H1 (cell line): ENCODE measurements at regions not wholly inside any gene's neighbourhood (a gene's known extent, or its start where the extent isn't known, plus 50 kb on each side); places are given as distances from the start of the nearest gene placed in this dataset.

Experiments
- CTCF ChIA-PET: fragments of 300-600 bp; sonication (Branson Sonifier 250); formaldehyde crosslinking; loops from one replicate; lab custom pipeline; 2021; ENCODE audit not compliant: partially characterized antibody; lab: Charles Lee
- POLR2A ChIA-PET: fragments of 300-600 bp; sonication (Branson Sonifier 250); formaldehyde crosslinking; loops from one replicate; lab custom pipeline; 2021; ENCODE audit warnings: inconsistent platforms; ENCODE audit not compliant: partially characterized antibody; lab: Charles Lee
- DNase-seq, 2 experiments: peaks; one replicate each; pipeline versions ENCODE4 v3.0.0 to v3.0.0-alpha.2; 2010 to 2022; ENCODE audit warnings: low spot score in 2 of 2, low read depth in 1 of 2, mixed read lengths in 1 of 2
- FAIRE-seq: peaks from 2 replicates; lab custom pipeline; 2011; peaks lifted over from hg19 to GRCh38; lab: Jason Lieb, UNC
- H2AFZ ChIP-seq: 2 replicates; pipeline ENCODE4 v1.8.1; 2012; ENCODE audit warnings: low read length, inconsistent platforms
- H2AK5ac ChIP-seq: 2 replicates; pipeline ENCODE4 v1.6.1; 2013; ENCODE audit warnings: low read depth, low read length
- H2BK120ac ChIP-seq: replicated peaks from 2 replicates; pipeline ENCODE3; 2013; ENCODE audit warnings: low read depth, low read length, inconsistent platforms
- H2BK12ac ChIP-seq: 2 replicates; pipeline ENCODE4 v1.6.1; 2013; ENCODE audit warnings: low read depth, low read length
- H2BK15ac ChIP-seq: 2 replicates; pipeline ENCODE4 v1.6.1; 2013; ENCODE audit warnings: low read length
- H2BK20ac ChIP-seq: 2 replicates; pipeline ENCODE4 v1.6.1; 2013; ENCODE audit warnings: low read length
- H2BK5ac ChIP-seq: 2 replicates; pipeline ENCODE4 v1.6.1; 2013; ENCODE audit warnings: low read depth, low read length
- H3K14ac ChIP-seq: 2 replicates; pipeline ENCODE4 v1.6.1; 2013; ENCODE audit warnings: inconsistent platforms; ENCODE audit not compliant: insufficient read length
- H3K18ac ChIP-seq: 2 replicates; pipeline ENCODE4 v1.6.1; 2013; ENCODE audit warnings: low read length; ENCODE audit errors: extremely low read depth
- H3K23ac ChIP-seq: 2 replicates; pipeline ENCODE4 v1.6.1; 2013; ENCODE audit warnings: inconsistent platforms; ENCODE audit not compliant: insufficient read length
- H3K23me2 ChIP-seq: 2 replicates; pipeline ENCODE4 v1.6.1; 2013; ENCODE audit warnings: low read depth, low read length
- H3K27ac ChIP-seq: 2 replicates; pipeline ENCODE4 v1.6.1; 2011; ENCODE audit warnings: low read depth, low read length, inconsistent platforms
- H3K27me3 ChIP-seq, 4 experiments: replicated peaks in 1 of 4; 1 replicate in 1 of 4; 2 replicates in 3 of 4; pipeline versions ENCODE4 v1.6.1 to v1.8.1; 2011 to 2013; ENCODE audit warnings: low read length in 3 of 4, mild to moderate bottlenecking in 3 of 4, inconsistent platforms in 2 of 4, mixed read lengths in 2 of 4, moderate library complexity in 1 of 4; ENCODE audit not compliant: control insufficient read depth in 3 of 4, insufficient read depth in 3 of 4; ENCODE audit errors: extremely low read depth in 1 of 4
- H3K36me3 ChIP-seq, 4 experiments: 2 replicates each; pipeline versions ENCODE4 v1.6.1 to v1.8.1; 2011 to 2013; ENCODE audit warnings: mild to moderate bottlenecking in 4 of 4, low read length in 3 of 4, moderate library complexity in 2 of 4, control low read depth in 1 of 4, inconsistent platforms in 1 of 4; ENCODE audit not compliant: insufficient read depth in 4 of 4, control insufficient read depth in 2 of 4
- H3K4ac ChIP-seq: replicated peaks from 2 replicates; pipeline ENCODE3; 2013; ENCODE audit warnings: low read length, low read depth, mixed read lengths, inconsistent platforms; ENCODE audit not compliant: insufficient read length
- H3K4me1 ChIP-seq, 4 experiments: replicated peaks in 1 of 4; 1 replicate in 1 of 4; 2 replicates in 3 of 4; pipeline versions ENCODE4 v1.6.1 to v1.8.1; 2011 to 2013; ENCODE audit warnings: low read length in 3 of 4, inconsistent platforms in 2 of 4, mixed read lengths in 1 of 4; ENCODE audit not compliant: insufficient read depth in 4 of 4, control insufficient read depth in 3 of 4
- H3K4me2 ChIP-seq, 2 experiments: 2 replicates each; pipeline versions ENCODE4 v1.6.1 to v1.8.1; 2011 to 2013; ENCODE audit warnings: low read depth in 2 of 2, low read length in 2 of 2, control low read depth in 1 of 2, inconsistent platforms in 1 of 2, mild to moderate bottlenecking in 1 of 2; ENCODE audit not compliant: insufficient read depth in 1 of 2
- H3K4me3 ChIP-seq, 4 experiments: fragments of 200-600, 300-600 bp in 1 of 4; sonication (generic), shearing (Covaris generic), sonication (Bioruptor Twin) in 1 of 4; 2 replicates each; pipeline versions ENCODE4 v1.5.1 to v1.8.1; 2011 to 2016; ENCODE audit warnings: low read length in 4 of 4, low read depth in 3 of 4, control low read depth in 2 of 4, inconsistent platforms in 2 of 4, mild to moderate bottlenecking in 2 of 4, mixed read lengths in 1 of 4, moderate library complexity in 1 of 4; ENCODE audit not compliant: insufficient read depth in 2 of 4; ENCODE audit errors: extremely low read depth in 1 of 4
- H3K56ac ChIP-seq: replicated peaks from 2 replicates; pipeline ENCODE3; 2013; ENCODE audit warnings: low read depth, mild to moderate bottlenecking, mixed read lengths, low read length, inconsistent platforms; ENCODE audit not compliant: insufficient read length
- H3K79me1 ChIP-seq: 2 replicates; pipeline ENCODE4 v1.6.1; 2013; ENCODE audit warnings: low read depth, low read length, control low read depth
- H3K79me2 ChIP-seq, 2 experiments: 2 replicates each; pipeline versions ENCODE4 v1.6.1 to v1.8.1; 2012 to 2013; ENCODE audit warnings: low read length in 2 of 2, mild to moderate bottlenecking in 2 of 2, inconsistent platforms in 1 of 2; ENCODE audit not compliant: insufficient read depth in 2 of 2, control insufficient read depth in 1 of 2
- H3K9ac ChIP-seq, 4 experiments: replicated peaks in 1 of 4; 1 replicate in 1 of 4; 2 replicates in 3 of 4; pipeline versions ENCODE4 v1.6.1 to v1.8.1; 2011 to 2013; ENCODE audit warnings: low read depth in 3 of 4, low read length in 3 of 4, control low read depth in 2 of 4, mild to moderate bottlenecking in 2 of 4, moderate library complexity in 2 of 4, inconsistent platforms in 1 of 4; ENCODE audit errors: extremely low read depth in 1 of 4
- H3K9me3 ChIP-seq, 2 experiments: 2 replicates each; pipeline versions ENCODE4 v1.6.1 to v1.8.1; 2012 to 2013; ENCODE audit warnings: mild to moderate bottlenecking in 2 of 2, moderate library complexity in 2 of 2, control low read depth in 1 of 2, inconsistent platforms in 1 of 2, low read depth in 1 of 2, low read length in 1 of 2, mixed read lengths in 1 of 2; ENCODE audit not compliant: insufficient read depth in 2 of 2
- H4K20me1 ChIP-seq, 2 experiments: replicated peaks in 1 of 2; 2 replicates each; pipeline versions ENCODE3 to v1.8.1; 2011 to 2013; ENCODE audit warnings: inconsistent platforms in 2 of 2, low read length in 2 of 2, mild to moderate bottlenecking in 1 of 2; ENCODE audit not compliant: insufficient read depth in 2 of 2, control insufficient read depth in 1 of 2
- H4K5ac ChIP-seq: 2 replicates; pipeline ENCODE4 v1.6.1; 2013; ENCODE audit warnings: low read length, low read depth, mixed read lengths, inconsistent platforms; ENCODE audit not compliant: insufficient read length
- H4K8ac ChIP-seq: 2 replicates; pipeline ENCODE4 v1.8.0; 2013; ENCODE audit warnings: mild to moderate bottlenecking, moderate library complexity, low read length, inconsistent platforms; ENCODE audit not compliant: insufficient read depth; ENCODE audit errors: extremely low read depth
- H4K91ac ChIP-seq: replicated peaks from 2 replicates; pipeline ENCODE3; 2013; ENCODE audit warnings: low read length, mixed read lengths, inconsistent platforms; ENCODE audit not compliant: insufficient read length
- SIX5 ChIP-seq: IDR thresholded peaks from 2 replicates; pipeline ENCODE4 v1.6.1; 2011; ENCODE audit warnings: mild to moderate bottlenecking, low read depth, low read length
- WGBS, 2 experiments: shearing (Covaris generic) in 1 of 2; methylation state at CpG; one replicate each; pipeline versions ENCODE4 v1.1.6 to v1.1.7; 2013 to 2015; ENCODE audit warnings: low lambda C conversion rate in 2 of 2, mixed read lengths in 2 of 2, inconsistent platforms in 1 of 2, low coverage in 1 of 2, missing lambda C conversion rate in 1 of 2; ENCODE audit not compliant: insufficient replicate concordance in 2 of 2, insufficient coverage in 1 of 2, insufficient read length in 1 of 2; ENCODE audit errors: extremely low coverage in 1 of 2, missing lambda C conversion rate in 1 of 2; 5-methylcytosine and 5-hydroxymethylcytosine counted together

DNA sequence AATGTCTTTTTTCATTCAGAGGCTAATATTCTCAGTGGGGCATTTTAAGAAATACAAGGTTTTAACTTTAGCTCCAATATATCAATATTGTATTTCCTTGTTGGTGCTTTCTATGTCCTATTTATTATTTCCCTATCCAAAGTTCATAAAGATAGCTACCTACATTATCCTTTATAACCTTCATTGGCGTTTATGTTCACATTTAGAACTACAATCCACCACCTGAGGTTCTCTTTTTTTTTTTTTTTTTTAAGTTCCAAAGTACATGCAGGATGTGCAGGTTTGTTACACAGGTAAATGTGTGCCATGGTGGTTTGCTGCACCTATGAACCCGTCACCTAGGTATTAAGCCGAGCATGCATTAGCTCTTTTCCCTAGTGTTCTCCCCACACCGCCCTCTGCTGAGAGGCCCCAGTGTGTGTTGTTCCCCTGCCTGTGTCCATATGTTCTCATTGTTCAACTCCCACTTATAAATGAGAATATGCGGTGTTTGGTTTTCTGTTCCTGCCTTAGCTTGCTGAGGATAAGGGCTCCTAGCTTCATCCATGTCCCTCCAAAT lies 694.6 kb downstream of the SUCLG1 start:
- 92% methylated on average over 5 of the region's 5 CpGs; no CpG with 5 or more reads in 1 of the 2 experiments for WGBS, 2 experiments
- H3K4me3 ChIP-seq, result no peak overlapping the region
- H2BK20ac ChIP-seq, result no peak overlapping the region
- FAIRE-seq (no peak), DNase-seq (no peak)
- H3K18ac ChIP-seq, result no peak overlapping the region
- no peak overlapping the region for H2AFZ ChIP-seq
- no peak overlapping the region for H2BK15ac ChIP-seq
- CTCF ChIA-PET, result interaction anchor here (1.0 kb wide), 1 partner anchor 16 kb away, joined by 3 read pairs; no protein-coding TSS in a partner anchor
- H3K4ac ChIP-seq, result no peak overlapping the region
- H3K27ac ChIP-seq, result no peak overlapping the region
- no peaks in the 10 kb centered on the region for H3K79me2 ChIP-seq
- POLR2A ChIA-PET, result no interaction called here
- no peaks in the 10 kb centered on the region for H3K36me3 ChIP-seq
- no peak overlapping the region for H2BK120ac ChIP-seq
- H4K5ac ChIP-seq, result no peak overlapping the region
- H4K20me1 ChIP-seq, result no peaks in the 10 kb centered on the region
- peaks cover 0 to 7% of the 10 kb centered on the region in 2 experiments; a peak in 1 of 4 replicates for H3K9me3 ChIP-seq
- H3K23ac ChIP-seq, result no peak overlapping the region
- no peaks in the 10 kb centered on the region for H3K79me1 ChIP-seq
- no peak overlapping the region for H2BK12ac ChIP-seq
- no peak overlapping the region for H3K9ac ChIP-seq
- H3K4me1 ChIP-seq, result no peaks in the 10 kb centered on the region
- H4K91ac ChIP-seq, result no peak overlapping the region
- no peak overlapping the region for H3K56ac ChIP-seq
- no peaks in the 10 kb centered on the region for H3K23me2 ChIP-seq
- H2AK5ac ChIP-seq, result no peak overlapping the region
- no peak overlapping the region for H4K8ac ChIP-seq
- H2BK5ac ChIP-seq, result no peak overlapping the region
- H3K27me3 ChIP-seq, result no peaks in the 10 kb centered on the region
- no peak overlapping the region for H3K14ac ChIP-seq
- no peak overlapping the region for H3K4me2 ChIP-seq
- TF ChIP-seq SIX5, result no peak
